Fibroblast of skin of abdomen (primary cell): ENCODE measurements at regions not wholly inside any gene's neighbourhood (a gene's known extent, or its start where the extent isn't known, plus 50 kb on each side); places are given as distances from the start of the nearest gene placed in this dataset.

ENCODE experiments used
- DNase-seq: peaks from one replicate; pipeline ENCODE4 v3.0.0-alpha.2; 2013

DNA sequence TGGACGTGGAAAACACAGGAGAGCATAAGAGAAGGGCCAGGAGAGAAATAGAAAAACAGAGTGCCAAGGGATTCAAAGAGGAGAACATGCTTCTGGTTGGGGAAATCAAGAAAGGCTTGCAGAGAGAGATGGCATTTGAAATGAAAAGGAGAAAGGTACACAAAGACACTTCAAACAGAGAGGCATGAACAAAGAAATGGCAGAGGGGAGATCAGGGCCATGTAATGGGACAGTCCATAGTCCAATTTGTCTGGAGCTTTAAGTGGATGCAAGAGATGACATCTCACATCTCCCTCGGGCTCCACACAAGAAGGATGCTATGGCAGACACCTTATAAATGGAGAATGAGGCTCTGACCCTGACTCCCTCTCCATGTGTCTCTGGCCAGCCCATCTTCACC, 331.1 kb downstream of the MLLT3 start:
- no peak for DNase-seq

DNA sequence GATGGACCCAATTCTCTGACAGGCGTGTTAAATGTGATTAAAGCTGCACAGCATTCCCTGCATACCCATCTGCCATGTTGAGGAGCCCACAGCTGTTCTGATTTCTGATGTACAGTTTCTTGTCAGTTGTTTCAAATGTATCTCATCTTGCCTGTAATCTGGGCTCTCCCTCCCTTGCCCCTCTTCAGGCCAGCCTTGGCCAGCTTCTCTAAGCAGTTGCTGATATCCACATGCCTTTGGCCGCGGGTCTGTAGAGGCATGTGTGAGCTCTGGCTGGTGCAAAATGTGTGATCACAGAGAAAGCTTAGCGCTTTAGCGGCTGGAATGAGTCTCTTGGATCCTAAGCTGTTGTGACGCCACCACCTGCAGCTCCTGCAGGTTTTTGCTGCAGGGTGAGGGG, 332.0 kb downstream of the MLLT3 start:
- DNase-seq: no peak

DNA sequence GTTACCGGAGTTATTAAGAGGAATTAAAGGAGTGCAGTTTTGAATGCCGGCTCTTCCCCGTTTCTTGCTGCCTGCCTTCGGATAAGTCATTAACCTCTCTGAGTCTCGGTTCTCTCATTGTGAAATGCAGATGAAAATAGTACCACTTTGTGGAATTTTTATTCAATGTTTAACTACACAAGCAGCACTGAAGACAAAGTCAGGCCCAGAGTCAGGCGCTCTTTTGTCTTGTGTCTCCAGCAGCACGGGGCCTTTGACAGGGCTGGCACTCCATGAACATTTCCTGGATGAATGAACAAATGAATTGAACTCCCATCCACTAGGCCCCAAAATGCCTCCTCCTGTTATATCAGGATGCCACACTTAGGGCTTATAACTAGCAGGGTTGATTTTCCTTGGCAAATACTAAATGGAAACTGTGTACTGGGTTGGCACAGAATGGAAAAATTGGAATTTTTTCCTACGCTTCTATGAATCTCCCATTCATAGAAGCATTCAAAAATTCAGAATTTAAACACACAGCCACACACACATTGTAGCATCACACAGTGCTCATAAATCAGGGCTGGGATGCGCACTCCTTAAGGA, 332.8 kb downstream of the MLLT3 start:
- DNase-seq: no peak

DNA sequence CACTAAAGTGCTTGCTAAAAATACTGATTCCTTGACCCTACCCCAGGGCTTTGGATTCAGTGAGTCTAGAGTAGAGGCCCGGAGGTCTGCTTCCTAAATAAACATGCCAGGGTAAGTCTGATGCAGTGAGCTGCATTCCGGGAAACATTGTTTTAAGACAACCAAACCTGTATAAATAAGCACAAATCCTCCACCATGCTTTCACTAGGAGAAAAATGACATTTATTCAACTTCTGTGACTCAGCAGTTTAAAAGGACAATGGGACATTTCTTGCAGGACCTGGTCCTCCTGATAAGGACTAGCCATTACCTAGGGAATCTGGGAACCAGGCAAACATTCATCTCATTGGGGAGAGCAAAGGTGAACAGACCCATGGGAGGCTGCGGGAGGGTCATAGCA, 335.3 kb downstream of the MLLT3 start:
- DNase-seq: no peak

DNA sequence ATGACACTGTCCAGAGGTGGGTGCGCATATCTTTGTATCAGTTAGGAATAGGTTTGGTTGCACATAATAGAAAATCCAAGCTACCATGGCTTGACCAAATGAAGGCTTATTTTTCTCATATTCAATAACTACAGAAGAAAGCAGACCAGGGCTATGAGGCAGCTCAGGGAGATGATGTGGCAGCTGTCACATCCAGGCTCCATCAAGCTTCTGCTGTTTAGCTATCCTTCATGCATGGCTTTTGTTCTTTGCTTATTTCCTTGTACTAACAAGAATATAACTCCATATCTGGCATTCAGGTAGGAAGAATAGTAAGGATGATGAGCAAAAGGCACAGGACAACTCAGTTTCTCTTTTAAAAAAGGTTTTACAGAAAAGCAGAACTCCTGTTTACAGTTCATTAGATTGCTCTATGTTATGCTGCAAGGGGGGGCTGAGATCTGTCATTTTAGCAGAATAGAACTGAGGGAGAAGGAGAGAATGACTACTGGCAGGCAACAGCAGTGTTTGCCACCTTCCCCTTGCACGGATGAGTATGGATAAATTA, 336.1 kb downstream of the MLLT3 start:
- no peak for DNase-seq

DNA sequence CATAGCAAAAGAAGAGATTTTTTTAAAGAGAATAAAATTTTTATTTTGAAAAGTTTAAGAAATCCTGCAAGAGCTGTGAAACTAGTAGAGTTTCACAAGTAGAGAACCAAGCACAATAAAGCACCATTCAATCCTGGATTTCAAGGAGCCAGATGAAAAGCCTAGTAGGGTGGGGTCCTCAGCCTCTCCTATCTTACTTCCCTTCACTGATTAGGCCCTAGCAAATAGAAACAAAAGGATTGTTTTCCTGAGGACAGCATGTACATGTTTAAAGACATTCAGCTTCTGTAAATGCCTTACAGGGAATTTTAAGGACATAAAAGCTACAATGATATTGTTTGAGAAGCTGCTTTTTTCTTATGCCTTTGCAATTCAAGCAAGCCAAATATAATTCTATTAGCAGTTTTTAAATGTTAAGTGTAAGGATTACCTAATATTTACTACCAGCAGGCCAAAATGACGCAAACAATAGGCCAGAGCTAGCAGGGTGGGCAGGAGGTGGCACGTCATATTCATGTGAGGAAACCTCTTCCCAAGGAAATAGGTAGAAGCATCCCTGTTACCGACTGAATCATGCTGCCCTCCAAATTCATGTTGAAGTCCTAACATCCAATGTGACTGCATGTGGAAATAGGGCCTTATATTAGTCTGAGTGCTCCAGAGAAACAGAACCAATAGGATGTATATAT, 337.6 kb downstream of the MLLT3 start:
- no peak for DNase-seq

DNA sequence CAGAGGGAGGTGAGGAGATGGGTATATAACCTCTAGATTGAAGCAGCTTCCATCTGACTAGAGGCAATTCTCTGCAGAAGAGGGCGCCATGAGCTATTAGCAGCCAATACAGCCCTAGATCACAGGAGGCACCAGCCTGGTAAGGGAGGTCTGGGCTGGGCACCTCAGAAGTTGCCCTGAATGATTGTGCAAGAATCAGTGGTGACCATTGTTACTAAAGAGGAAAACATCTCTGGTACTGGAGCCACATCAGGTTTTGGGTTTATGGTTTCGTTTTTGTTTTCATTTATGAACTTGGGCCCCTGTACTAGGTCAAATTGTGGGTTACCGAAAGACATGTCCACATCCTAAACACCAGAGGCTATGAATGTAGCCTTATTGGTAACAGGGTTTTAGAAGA, 342.0 kb downstream of the MLLT3 start:
- no peak for DNase-seq

DNA sequence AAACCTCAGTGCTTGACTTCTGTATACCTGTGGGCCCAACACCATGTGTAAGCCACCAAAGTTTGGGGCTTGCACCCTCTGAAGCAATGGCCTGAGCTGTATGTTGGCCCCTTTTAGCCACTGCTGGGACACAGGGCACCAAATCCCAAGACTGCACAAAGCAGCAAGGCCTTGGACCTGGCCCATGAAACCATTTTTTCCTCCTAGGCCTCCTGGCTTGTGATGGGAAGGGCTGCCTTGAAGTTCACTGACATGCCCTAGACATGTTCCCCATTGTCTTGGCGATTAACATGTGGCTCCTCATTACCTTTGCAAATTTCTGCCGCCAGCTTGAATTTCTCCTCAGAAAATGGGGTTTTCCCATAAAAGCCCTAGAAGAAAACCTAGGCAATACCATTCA, 345.5 kb downstream of the MLLT3 start:
- no peak for DNase-seq

DNA sequence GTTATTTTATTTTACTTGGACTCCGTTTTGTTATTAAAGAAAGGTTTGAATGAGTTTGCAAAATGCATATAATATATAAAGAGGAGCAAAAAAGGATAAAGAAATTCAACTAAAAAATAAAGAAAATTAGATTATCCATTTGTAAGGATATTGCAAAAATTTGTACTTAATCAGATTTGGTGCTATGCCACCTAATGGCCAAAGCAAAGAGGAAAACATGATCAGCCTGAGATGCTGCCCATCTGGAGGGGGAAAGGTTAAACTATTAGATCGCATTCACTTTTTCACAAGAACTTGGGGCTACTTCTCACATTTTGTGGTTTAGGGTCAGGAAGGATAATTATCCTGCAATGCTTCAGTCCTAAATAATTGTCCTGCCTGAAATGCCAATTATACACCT, 350.6 kb downstream of the MLLT3 start:
- no peak for DNase-seq

DNA sequence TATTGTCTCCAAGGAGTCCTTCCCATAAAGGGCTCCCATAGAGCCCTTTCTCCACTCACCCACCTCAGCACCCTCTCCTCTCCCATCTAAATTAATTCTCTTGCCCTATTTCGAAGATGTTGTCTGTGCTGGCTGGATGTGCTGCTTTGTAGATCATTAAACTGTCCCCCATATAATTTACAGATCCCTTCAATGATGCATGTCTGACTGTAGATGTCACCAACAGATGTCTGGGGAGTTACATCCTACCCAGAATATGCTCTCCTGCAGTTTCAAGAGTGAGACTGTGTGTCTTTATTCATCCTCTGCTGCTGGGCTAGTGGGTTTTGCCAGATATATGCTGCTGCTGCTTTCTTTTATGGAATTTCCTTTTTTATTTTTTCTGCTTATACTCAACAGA, 351.2 kb downstream of the MLLT3 start:
- peak; percentile 79 for DNase-seq

DNA sequence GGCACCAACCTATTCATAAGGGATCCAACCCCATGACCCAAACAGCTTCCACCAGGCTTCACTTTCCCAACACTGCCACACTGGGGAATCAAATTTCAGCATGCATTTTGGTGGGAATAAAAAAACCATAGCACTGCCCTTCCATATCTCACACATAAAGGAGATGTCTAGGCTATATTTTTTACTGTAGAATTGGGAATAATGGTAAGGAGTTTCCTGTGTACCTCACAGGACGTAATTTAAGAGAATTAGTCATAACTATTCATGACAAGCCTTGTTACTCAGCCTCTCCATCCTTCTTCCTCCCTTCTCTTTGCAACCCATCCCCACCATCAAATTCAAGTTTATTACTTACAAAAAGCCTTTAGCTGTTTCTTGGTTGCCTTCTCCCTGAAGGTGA, 352.1 kb downstream of the MLLT3 start:
- peak; percentile 53 for DNase-seq

DNA sequence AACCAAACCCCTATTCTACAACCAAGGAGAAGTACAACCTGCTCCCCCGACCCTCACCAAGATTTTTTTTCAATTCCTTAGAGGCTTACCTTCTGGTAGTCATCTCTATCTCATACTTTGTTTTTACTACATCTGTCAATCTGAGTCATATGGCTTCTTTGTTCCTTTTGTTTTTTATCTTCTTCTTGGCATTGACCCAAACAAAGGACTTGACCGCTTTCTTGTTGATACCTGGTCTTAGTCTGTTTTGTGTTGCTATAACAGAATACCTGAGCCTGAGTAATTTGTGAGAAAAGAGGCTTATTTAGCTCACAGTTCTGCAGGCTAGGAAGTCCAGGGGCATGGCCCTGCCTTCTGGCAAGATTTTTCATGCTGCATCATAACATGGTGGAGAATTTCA, 352.7 kb downstream of the MLLT3 start:
- no peak for DNase-seq

DNA sequence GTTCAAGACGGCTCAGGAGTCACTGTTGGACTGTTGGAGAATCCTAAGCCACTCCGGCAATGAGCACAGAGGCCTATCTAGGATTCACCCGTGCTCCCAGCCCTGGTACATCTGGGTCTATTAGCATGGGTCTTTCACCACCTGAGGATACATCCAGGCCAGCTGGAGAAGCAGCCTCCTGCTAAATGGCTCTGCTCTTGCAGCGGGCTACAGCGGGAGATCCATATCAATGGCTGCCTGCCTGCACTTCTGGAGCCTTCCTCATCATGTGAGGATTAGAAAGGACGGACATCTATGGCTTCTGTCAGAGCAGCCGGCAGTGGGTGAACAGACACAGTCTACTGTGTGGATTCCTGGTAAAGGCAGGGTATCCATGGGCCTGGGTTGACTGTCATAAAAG, 357.4 kb downstream of the MLLT3 start:
- DNase-seq: no peak

DNA sequence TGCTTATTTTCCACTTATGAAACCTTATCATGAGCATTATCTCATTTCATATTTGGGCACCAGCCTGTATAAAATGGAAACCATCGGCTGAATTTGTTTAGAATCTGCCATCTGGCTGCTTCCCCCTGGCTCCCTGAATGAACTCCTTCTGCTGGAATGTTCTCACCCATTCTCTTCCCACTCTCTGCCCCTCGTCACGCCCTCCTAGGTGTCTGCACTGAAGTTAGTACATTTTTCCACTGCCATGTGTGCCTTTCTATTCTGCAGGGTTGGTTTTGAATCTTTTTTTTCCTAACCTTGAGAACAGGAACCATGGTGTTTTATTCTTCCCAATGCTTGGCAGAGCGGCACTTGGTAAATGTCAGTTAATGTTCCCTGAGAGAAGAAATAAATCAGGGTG, 359.7 kb downstream of the MLLT3 start:
- DNase-seq: no peak

DNA sequence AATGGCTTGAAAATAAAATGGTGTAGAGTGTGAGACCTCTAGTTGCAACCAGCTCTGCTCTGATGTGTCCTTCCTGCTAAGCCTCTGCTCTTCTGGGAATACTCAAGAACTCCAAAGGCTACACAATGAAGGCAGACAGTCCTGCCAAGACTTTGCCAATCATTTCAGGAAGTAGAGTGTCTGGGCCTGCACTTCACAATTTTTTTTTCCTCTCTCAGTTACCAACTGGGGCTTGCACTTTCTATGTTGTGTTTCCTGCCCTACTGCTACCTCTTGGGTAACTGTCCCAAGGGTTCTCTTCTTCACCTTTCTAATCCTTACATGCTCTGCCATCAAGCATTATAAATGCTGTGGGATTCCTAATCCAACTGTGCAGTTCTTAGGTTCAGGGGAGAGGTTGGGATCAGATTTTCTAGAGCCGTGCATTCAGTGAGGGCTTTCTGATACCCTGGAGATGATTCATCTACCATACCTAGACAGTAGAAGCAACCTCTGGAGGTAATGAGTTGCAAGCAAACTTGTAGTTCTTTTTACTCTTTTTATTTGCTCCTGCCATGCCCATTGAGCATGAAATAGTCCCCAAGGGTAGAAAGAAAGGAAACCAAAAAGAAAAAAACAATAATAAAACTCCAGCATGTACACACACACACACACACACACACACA, 365.9 kb downstream of the MLLT3 start:
- DNase-seq: no peak

DNA sequence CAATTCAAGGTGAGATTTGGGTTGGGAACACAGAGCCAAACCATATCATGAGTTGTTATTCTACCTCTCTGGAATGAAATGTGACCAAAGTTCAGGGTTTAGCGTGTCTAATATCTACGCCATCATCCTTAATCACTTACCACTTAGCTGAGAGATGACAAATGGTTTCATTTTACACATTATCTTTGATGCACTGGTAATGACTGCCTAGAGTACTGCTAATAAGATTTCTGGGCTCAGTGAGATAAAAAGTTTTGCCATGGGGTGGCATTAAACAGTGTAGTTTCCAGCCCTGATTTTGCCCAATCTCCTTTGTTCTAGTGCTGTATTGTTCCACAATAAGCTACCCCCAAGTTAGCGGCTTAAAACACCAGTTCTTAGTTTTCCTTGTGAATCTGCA, 367.2 kb downstream of the MLLT3 start:
- no peak for DNase-seq

DNA sequence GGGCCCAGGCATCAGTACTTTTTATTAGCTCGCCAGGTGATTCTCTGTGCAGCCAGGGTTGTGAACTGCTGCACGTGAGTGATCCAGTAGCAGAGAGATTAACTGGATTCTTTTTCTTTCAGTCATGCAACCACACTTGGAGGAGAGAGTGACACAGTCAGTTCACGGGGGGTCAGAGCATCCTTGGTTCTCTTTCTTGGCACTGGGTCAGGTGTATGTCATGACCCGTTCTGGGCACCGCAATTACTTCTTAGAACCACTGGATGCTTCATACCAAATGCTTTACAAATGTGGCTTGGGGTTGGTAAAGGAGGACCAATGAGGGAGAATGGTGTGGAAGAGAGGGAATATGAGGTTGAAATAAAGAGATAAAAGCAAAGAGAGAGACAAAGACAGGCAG, 368.7 kb downstream of the MLLT3 start:
- peak; percentile 61 for DNase-seq

DNA sequence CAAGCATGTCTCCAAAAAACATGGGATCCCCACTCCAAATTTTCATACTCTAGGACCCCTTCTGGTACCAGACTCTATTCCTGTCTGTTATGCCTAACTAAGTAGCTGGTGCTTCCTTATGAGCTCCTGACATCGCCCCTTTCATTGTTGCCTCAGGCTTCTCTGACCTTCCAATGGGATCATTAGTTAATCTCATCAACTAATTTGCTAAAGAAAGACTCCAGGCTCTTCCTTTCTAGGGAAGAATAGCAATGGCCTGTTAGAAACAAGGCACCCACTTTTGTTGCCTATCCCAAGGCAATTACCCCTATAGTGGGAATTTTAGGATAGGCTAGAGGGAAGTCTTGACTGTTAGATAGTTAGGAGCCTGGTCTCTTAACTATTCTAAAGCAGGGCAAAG, 369.5 kb downstream of the MLLT3 start:
- no peak for DNase-seq

DNA sequence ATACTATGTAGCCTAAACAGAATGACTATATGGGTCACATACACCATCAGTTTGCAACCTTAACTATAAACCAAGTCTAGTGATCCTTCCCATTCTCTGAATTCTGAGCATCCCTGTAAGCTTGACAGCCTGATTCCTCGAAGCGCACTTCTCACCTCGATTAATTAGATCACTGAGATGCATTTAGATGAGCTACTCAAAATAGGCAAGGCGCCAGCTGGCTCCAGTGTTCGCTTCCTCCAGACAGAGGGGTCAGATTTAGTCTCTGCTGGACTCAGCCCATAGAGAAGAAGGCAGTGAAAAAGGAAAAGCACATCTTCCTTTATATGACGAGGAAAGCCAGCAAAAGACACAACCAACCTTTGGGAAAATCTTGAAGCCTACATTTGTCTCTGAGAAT, 371.5 kb downstream of the MLLT3 start:
- DNase-seq: no peak

DNA sequence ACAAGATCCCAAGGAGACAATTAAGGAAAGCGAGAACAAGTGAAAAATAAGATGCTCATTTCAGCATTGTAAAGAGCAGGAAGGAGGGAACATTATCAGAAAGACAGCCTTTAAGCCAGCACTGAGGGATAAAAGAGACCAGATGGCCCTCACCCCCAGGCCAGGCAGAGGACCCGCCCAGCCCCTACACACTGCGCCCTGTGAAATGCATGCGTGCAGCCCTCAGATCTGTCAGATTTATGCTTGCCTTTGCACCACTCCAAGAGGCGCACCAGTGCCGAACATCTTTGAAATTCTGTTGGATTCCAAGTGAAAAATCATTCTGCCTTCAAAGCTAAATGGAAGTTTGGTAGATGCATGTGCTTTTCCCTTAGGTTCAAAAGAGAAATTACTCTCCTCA, 378.0 kb downstream of the MLLT3 start:
- no peak for DNase-seq

DNA sequence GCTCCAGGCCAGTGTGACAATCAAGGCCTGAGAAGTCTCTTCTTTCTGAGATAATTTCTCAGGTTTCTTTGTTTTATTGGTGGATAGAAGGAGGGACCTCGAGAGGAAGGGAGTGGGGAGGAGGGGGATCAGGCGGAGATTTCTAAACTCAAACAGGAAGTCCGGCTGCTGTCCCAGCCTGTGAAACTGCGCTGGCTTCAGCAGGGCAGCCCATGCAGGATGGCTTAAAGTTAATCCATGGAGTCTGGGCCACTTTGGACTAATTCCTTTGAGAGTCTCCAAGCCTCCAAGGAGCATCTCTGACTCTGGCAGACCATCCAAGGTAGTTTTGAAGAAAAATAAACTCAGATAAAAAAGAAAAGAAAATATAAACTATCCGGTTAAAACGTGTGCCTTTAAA, 378.5 kb downstream of the MLLT3 start:
- DNase-seq: no peak

DNA sequence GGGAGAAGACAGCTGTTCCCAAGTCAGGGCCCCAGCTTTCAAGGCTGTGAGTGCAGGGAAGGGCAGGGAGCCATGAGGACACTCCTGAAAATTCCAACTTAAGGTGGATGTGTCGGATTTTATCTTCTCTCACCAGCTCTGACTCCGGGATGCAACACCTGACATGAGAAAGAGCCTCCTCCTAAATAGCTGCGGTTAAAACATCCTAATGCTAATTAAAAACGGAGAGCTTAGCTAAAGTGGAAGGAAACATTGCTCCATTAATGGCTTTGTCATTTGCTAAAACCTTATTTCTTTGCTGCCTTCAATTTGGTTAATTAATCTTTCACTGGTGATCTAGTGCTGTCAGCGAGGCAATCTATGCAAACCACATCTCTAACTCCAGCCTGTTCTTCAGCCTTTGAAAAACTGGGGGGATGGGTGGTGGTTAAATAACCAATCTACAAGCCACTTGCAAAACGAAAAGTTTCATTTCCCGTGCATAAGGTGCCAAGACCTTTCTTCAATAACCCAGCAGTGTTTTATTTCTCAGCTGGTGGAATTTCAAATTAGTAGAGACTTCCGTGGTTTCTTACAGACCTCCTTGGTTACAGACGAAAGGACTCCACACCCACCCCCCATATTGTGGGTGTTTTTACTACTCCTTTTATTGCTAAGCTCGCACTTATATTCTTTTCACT, 379.6 kb downstream of the MLLT3 start:
- peak; percentile 38 for DNase-seq

DNA sequence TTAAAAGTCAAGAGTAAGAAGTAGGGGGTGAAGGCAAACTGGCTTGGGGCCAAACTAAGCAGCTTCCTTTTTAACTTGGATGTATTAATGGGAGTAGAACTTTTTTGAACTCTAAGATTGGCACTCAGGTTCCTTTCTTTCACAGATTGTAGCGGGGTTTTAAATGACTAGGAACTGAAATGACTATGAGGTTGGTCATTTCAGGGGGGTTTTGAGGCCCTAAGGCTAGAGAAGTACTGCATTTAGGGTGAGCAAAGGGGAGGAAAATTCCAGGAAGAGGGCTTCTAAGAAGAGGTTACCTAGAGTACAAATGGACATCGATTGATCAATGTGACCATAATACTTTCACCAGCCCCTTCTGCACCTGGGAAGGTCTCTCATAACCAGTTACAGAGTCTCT, 381.8 kb downstream of the MLLT3 start:
- no peak for DNase-seq

DNA sequence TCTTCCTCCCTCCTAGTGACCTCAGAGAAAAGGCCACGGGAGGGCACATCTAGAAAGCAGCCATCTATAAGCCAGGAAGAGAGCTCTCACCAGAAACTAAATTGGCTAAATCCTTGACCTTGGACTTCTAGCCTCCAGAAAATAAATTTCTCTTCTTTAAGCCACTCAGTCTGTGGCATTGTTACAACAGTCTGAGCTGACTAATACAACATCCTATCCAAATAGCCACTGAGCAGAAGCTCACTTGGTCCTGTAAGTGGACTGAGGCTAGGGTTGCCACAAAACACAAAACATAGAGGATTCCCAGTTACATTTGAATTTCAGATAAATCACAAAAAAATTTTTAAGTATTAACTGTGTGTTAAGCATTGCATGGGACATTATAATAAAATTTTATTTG, 383.4 kb downstream of the MLLT3 start:
- no peak for DNase-seq
